ENCODE measurements at regions not wholly inside any gene's neighbourhood (a gene's known extent, or its start where the extent isn't known, plus 50 kb on each side); places are given as distances from the start of the nearest gene placed in this dataset.

DNA sequence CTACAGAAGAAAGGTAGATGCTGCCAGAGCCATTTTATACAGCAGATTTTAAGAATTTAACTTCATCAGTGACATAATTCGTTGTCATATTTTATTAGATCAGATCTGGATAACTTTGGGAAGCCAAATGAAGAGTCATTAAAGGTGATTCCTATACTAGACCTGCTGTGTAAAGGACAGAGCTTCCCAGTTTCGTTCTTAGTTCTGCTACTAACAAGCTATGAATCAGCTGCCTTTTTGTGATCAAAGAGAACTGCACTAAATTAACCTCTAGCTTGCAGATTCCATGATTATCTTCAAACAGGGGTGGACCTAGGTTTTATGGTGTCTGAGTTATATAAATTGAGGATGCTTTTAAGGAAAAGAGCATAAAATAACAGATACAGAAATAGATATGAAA, 926.5 kb upstream of the ACVR2A start:
- TF ChIP-seq POLR2AphosphoS5 (IDR thresholded peaks at IDR 0.05; ENCODE audit: low read depth) (no peak), EZH2 (IDR thresholded peaks at IDR 0.05; ENCODE audit: low read depth, unreplicated experiment) (no peak), ZNF331 (CRISPR knock-in tag; IDR thresholded peaks at IDR 0.05; ENCODE audit: low read depth) (no peak), EZH2phosphoT487 (IDR thresholded peaks at IDR 0.05; ENCODE audit: unreplicated experiment) (no peak), JUNB (IDR thresholded peaks at IDR 0.05; ENCODE audit: unreplicated experiment) (no peak), STAT1 (IDR thresholded peaks at IDR 0.05; ENCODE audit: unreplicated experiment) (no peak), CREB1 (CRISPR knock-in tag; IDR thresholded peaks at IDR 0.05; ENCODE audit: low read depth) (no peak), NANOG (IDR thresholded peaks at IDR 0.05; ENCODE audit: borderline replicate concordance) (no peak), ETS1 (IDR thresholded peaks at IDR 0.05) (no peak), ZNF114 (CRISPR knock-in tag; IDR thresholded peaks at IDR 0.05) (no peak)
- TF ChIP-seq, protein P1, sequence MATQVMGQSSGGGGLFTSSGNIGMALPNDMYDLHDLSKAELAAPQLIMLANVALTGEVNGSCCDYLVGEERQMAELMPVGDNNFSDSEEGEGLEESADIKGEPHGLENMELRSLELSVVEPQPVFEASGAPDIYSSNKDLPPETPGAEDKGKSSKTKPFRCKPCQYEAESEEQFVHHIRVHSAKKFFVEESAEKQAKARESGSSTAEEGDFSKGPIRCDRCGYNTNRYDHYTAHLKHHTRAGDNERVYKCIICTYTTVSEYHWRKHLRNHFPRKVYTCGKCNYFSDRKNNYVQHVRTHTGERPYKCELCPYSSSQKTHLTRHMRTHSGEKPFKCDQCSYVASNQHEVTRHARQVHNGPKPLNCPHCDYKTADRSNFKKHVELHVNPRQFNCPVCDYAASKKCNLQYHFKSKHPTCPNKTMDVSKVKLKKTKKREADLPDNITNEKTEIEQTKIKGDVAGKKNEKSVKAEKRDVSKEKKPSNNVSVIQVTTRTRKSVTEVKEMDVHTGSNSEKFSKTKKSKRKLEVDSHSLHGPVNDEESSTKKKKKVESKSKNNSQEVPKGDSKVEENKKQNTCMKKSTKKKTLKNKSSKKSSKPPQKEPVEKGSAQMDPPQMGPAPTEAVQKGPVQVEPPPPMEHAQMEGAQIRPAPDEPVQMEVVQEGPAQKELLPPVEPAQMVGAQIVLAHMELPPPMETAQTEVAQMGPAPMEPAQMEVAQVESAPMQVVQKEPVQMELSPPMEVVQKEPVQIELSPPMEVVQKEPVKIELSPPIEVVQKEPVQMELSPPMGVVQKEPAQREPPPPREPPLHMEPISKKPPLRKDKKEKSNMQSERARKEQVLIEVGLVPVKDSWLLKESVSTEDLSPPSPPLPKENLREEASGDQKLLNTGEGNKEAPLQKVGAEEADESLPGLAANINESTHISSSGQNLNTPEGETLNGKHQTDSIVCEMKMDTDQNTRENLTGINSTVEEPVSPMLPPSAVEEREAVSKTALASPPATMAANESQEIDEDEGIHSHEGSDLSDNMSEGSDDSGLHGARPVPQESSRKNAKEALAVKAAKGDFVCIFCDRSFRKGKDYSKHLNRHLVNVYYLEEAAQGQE (IDR thresholded peaks at IDR 0.05; ENCODE audit: unreplicated experiment) = no peak
- TF ChIP-seq, protein P2, sequence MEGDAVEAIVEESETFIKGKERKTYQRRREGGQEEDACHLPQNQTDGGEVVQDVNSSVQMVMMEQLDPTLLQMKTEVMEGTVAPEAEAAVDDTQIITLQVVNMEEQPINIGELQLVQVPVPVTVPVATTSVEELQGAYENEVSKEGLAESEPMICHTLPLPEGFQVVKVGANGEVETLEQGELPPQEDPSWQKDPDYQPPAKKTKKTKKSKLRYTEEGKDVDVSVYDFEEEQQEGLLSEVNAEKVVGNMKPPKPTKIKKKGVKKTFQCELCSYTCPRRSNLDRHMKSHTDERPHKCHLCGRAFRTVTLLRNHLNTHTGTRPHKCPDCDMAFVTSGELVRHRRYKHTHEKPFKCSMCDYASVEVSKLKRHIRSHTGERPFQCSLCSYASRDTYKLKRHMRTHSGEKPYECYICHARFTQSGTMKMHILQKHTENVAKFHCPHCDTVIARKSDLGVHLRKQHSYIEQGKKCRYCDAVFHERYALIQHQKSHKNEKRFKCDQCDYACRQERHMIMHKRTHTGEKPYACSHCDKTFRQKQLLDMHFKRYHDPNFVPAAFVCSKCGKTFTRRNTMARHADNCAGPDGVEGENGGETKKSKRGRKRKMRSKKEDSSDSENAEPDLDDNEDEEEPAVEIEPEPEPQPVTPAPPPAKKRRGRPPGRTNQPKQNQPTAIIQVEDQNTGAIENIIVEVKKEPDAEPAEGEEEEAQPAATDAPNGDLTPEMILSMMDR (conservative IDR thresholded peaks at IDR 0.05; ENCODE audit: low read depth in 2 of 2) = no peak
- TF ChIP-seq, protein P3, sequence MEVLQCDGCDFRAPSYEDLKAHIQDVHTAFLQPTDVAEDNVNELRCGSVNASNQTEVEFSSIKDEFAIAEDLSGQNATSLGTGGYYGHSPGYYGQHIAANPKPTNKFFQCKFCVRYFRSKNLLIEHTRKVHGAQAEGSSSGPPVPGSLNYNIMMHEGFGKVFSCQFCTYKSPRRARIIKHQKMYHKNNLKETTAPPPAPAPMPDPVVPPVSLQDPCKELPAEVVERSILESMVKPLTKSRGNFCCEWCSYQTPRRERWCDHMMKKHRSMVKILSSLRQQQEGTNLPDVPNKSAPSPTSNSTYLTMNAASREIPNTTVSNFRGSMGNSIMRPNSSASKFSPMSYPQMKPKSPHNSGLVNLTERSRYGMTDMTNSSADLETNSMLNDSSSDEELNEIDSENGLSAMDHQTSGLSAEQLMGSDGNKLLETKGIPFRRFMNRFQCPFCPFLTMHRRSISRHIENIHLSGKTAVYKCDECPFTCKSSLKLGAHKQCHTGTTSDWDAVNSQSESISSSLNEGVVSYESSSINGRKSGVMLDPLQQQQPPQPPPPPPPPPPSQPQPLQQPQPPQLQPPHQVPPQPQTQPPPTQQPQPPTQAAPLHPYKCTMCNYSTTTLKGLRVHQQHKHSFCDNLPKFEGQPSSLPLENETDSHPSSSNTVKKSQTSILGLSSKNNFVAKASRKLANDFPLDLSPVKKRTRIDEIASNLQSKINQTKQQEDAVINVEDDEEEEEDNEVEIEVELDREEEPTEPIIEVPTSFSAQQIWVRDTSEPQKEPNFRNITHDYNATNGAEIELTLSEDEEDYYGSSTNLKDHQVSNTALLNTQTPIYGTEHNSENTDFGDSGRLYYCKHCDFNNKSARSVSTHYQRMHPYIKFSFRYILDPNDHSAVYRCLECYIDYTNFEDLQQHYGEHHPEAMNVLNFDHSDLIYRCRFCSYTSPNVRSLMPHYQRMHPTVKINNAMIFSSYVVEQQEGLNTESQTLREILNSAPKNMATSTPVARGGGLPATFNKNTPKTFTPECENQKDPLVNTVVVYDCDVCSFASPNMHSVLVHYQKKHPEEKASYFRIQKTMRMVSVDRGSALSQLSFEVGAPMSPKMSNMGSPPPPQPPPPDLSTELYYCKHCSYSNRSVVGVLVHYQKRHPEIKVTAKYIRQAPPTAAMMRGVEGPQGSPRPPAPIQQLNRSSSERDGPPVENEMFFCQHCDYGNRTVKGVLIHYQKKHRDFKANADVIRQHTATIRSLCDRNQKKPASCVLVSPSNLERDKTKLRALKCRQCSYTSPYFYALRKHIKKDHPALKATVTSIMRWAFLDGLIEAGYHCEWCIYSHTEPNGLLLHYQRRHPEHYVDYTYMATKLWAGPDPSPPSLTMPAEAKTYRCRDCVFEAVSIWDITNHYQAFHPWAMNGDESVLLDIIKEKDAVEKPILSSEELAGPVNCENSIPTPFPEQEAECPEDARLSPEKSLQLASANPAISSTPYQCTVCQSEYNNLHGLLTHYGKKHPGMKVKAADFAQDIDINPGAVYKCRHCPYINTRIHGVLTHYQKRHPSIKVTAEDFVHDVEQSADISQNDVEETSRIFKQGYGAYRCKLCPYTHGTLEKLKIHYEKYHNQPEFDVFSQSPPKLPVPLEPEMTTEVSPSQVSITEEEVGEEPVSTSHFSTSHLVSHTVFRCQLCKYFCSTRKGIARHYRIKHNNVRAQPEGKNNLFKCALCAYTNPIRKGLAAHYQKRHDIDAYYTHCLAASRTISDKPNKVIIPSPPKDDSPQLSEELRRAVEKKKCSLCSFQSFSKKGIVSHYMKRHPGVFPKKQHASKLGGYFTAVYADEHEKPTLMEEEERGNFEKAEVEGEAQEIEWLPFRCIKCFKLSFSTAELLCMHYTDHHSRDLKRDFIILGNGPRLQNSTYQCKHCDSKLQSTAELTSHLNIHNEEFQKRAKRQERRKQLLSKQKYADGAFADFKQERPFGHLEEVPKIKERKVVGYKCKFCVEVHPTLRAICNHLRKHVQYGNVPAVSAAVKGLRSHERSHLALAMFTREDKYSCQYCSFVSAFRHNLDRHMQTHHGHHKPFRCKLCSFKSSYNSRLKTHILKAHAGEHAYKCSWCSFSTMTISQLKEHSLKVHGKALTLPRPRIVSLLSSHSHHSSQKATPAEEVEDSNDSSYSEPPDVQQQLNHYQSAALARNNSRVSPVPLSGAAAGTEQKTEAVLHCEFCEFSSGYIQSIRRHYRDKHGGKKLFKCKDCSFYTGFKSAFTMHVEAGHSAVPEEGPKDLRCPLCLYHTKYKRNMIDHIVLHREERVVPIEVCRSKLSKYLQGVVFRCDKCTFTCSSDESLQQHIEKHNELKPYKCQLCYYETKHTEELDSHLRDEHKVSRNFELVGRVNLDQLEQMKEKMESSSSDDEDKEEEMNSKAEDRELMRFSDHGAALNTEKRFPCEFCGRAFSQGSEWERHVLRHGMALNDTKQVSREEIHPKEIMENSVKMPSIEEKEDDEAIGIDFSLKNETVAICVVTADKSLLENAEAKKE (CRISPR knock-in tag; IDR thresholded peaks at IDR 0.05) = no peak

Measured in GM23338 (cell line).